ENCODE measurements at regions not wholly inside any gene's neighbourhood (a gene's known extent, or its start where the extent isn't known, plus 50 kb on each side); places are given as distances from the start of the nearest gene placed in this dataset.

GRCh38 chr4:104589264-104589868, 94.7 kb upstream of the CXXC4 start:
- no peak overlapping the region for H3K4me3 ChIP-seq (ENCODE audit: low read depth, low read length)
- TF ChIP-seq CTCF (IDR thresholded peaks at IDR 0.05; ENCODE audit: low read depth, low read length): no peak

- no peak overlapping the region for H3K4me3 ChIP-seq (ENCODE audit: low read depth, low read length)
- no peak for TF ChIP-seq CTCF (IDR thresholded peaks at IDR 0.05; ENCODE audit: low read depth, low read length)
Observed at GRCh38 chr4:104591510-104591911, 96.8 kb upstream of the CXXC4 start.

GRCh38 chr4:104592183-104592582, 97.5 kb upstream of the CXXC4 start:
- no peak overlapping the region for H3K4me3 ChIP-seq (ENCODE audit: low read depth, low read length)
- no peak for TF ChIP-seq CTCF (IDR thresholded peaks at IDR 0.05; ENCODE audit: low read depth, low read length)

GRCh38 chr4:104593019-104593418, 98.3 kb upstream of the CXXC4 start:
- no peak overlapping the region for H3K4me3 ChIP-seq (ENCODE audit: low read depth, low read length)
- TF ChIP-seq CTCF (IDR thresholded peaks at IDR 0.05; ENCODE audit: low read depth, low read length): no peak

- TF ChIP-seq CTCF (IDR thresholded peaks at IDR 0.05; ENCODE audit: low read depth, low read length): no peak
- H3K4me3 ChIP-seq (ENCODE audit: low read depth, low read length): no peak overlapping the region
Observed at GRCh38 chr4:104596189-104596588, 101.5 kb upstream of the CXXC4 start.

GRCh38 chr4:104615496-104615895, 120.8 kb upstream of the CXXC4 start:
- no peak for TF ChIP-seq CTCF (IDR thresholded peaks at IDR 0.05; ENCODE audit: low read depth, low read length)

GRCh38 chr4:104615926-104616325, 121.2 kb upstream of the CXXC4 start:
- TF ChIP-seq CTCF (IDR thresholded peaks at IDR 0.05; ENCODE audit: low read depth, low read length): no peak

More at GRCh38 chr4:104615496-104615895, 120.8 kb upstream of the CXXC4 start:
- no peak overlapping the region for H3K4me3 ChIP-seq (ENCODE audit: low read depth, low read length)

More at GRCh38 chr4:104615926-104616325, 121.2 kb upstream of the CXXC4 start:
- H3K4me3 ChIP-seq (ENCODE audit: low read depth, low read length): no peak overlapping the region

All from WI38 (cell line).